CD14-positive monocyte (primary cell): ENCODE measurements at regions not wholly inside any gene's neighbourhood (a gene's known extent, or its start where the extent isn't known, plus 50 kb on each side); places are given as distances from the start of the nearest gene placed in this dataset.
A peak's percentile ranks its signal among the peaks of the same experiment; 100 is the strongest.

Experiments
- DNase-seq, 3 donors: peaks; one replicate each; pipeline ENCODE4 v3.0.0-alpha.2; 2011 to 2022
- H2AFZ ChIP-seq: 2 replicates; pipeline ENCODE4 v1.6.0; 2012; ENCODE audit warnings: mild to moderate bottlenecking, low read depth, low read length, inconsistent platforms; ENCODE audit not compliant: insufficient read depth, poor library complexity, severe bottlenecking
- H3K27ac ChIP-seq, 2 donors: 1 replicate in 1 of 2; 2 replicates in 1 of 2; pipeline ENCODE4 v1.5.1; 2012 to 2013; ENCODE audit warnings: low read length in 2 of 2, control low read depth in 1 of 2, inconsistent platforms in 1 of 2, low read depth in 1 of 2, mild to moderate bottlenecking in 1 of 2
- H3K27me3 ChIP-seq, 2 donors: one replicate each; pipeline versions ENCODE4 v1.6.0 to v1.6.1; 2011 to 2013; ENCODE audit warnings: low read length in 2 of 2; ENCODE audit not compliant: control insufficient read depth in 2 of 2, insufficient read depth in 2 of 2
- H3K36me3 ChIP-seq, 2 donors: replicated peaks in 1 of 2; 1 replicate in 1 of 2; 2 replicates in 1 of 2; pipeline versions ENCODE4 v1.5.1 to v1.6.1; 2012 to 2013; ENCODE audit warnings: low read length in 2 of 2, control low read depth in 1 of 2, inconsistent platforms in 1 of 2, mild to moderate bottlenecking in 1 of 2; ENCODE audit not compliant: insufficient read depth in 2 of 2, control insufficient read depth in 1 of 2
- H3K4me1 ChIP-seq, 2 donors: 1 replicate in 1 of 2; 2 replicates in 1 of 2; pipeline versions ENCODE4 v1.5.1 to v1.6.1; 2012 to 2013; ENCODE audit warnings: low read length in 2 of 2, control low read depth in 1 of 2, inconsistent platforms in 1 of 2, mild to moderate bottlenecking in 1 of 2, moderate library complexity in 1 of 2; ENCODE audit not compliant: insufficient read depth in 2 of 2, control insufficient read depth in 1 of 2
- H3K4me2 ChIP-seq: replicated peaks from 2 replicates; pipeline ENCODE3; 2012; ENCODE audit warnings: low read length, moderate library complexity, mild to moderate bottlenecking; ENCODE audit not compliant: poor library complexity, severe bottlenecking; ENCODE audit errors: extremely low read depth
- H3K4me3 ChIP-seq, 3 experiments: fragments of 200-600 bp in 1 of 3; sonication (generic) in 1 of 3; replicated peaks in 1 of 3; 1 replicate in 2 of 3; 2 replicates in 1 of 3; pipeline ENCODE4 v1.5.1; 2011 to 2013; ENCODE audit warnings: low read length in 3 of 3, mild to moderate bottlenecking in 3 of 3, control low read depth in 2 of 3, low read depth in 2 of 3, inconsistent platforms in 1 of 3, moderate library complexity in 1 of 3
- H3K79me2 ChIP-seq: 2 replicates; pipeline ENCODE4 v1.6.0; 2012; ENCODE audit warnings: mild to moderate bottlenecking, control low read depth, inconsistent platforms, low read length, moderate library complexity; ENCODE audit not compliant: insufficient read depth
- H3K9ac ChIP-seq: 2 replicates; pipeline ENCODE4 v1.6.0; 2017; ENCODE audit warnings: low read length, mild to moderate bottlenecking; ENCODE audit not compliant: insufficient read depth, poor library complexity, severe bottlenecking
- H3K9me3 ChIP-seq, 2 donors: replicated peaks in 1 of 2; 1 replicate in 1 of 2; 2 replicates in 1 of 2; pipeline versions ENCODE4 v1.5.1 to v1.6.1; 2012 to 2013; ENCODE audit warnings: low read length in 2 of 2, control low read depth in 1 of 2; ENCODE audit not compliant: control insufficient read depth in 1 of 2, insufficient read depth in 1 of 2
- H4K20me1 ChIP-seq: 2 replicates; pipeline ENCODE4 v1.6.0; 2012; ENCODE audit warnings: mild to moderate bottlenecking, low read length, control low read depth, moderate library complexity; ENCODE audit not compliant: insufficient read depth
- H3K27ac Mint-ChIP-seq, 7 donors: one replicate each; pipeline ENCODE4 v1.8.0; 2020; ENCODE audit warnings: mild to moderate bottlenecking in 7 of 7, mixed read lengths in 7 of 7, moderate library complexity in 6 of 7, inconsistent platforms in 2 of 7
- H3K27me3 Mint-ChIP-seq, 3 donors: one replicate each; pipeline ENCODE4 v1.8.0; 2021 to 2022; ENCODE audit warnings: low read depth in 3 of 3, mild to moderate bottlenecking in 3 of 3, mixed read lengths in 3 of 3, moderate library complexity in 3 of 3, inconsistent platforms in 1 of 3
- H3K36me3 Mint-ChIP-seq, 2 donors: one replicate each; pipeline ENCODE4 v1.8.0; 2020; ENCODE audit warnings: mixed read lengths in 2 of 2, inconsistent platforms in 1 of 2, mild to moderate bottlenecking in 1 of 2
- H3K4me1 Mint-ChIP-seq: one replicate; pipeline ENCODE4 v1.8.0; 2020; ENCODE audit warnings: mild to moderate bottlenecking, mixed read lengths
- H3K4me3 Mint-ChIP-seq, 2 donors: one replicate each; pipeline ENCODE4 v1.8.0; 2020; ENCODE audit warnings: mild to moderate bottlenecking in 2 of 2, mixed read lengths in 2 of 2, moderate library complexity in 1 of 2
- H3K9me3 Mint-ChIP-seq, 7 donors: one replicate each; pipeline ENCODE4 v1.8.0; 2020 to 2022; ENCODE audit warnings: mixed read lengths in 7 of 7, mild to moderate bottlenecking in 6 of 7, moderate library complexity in 6 of 7, inconsistent platforms in 2 of 7
- CTCF ChIP-seq: fragments of 200-600 bp; IDR thresholded peaks from one replicate; pipeline ENCODE4 v1.8.0; 2022; ENCODE audit warnings: antibody characterized with exemption, mild to moderate bottlenecking
- WGBS: methylation state at CpG from one replicate; pipeline ENCODE4 v1.1.5; 2013; ENCODE audit warnings: missing lambda C conversion rate; ENCODE audit not compliant: insufficient coverage; 5-methylcytosine and 5-hydroxymethylcytosine counted together
- intact Hi-C, 2 donors: fragments of 100-400 bp; cut with micrococcal nuclease; formaldehyde crosslinking; loops; one replicate each; pipeline versions ENCODE4 v1.15.0 to v1.15.1; 2023

GRCh38 chr6:4360920-4361319 lies 225.5 kb upstream of the ECI2 start:
- Histone ChIP-seq H3K4me1 (no peaks in the 10 kb centered on the region), H3K4me2 (no peak overlapping the region), H3K27ac (no peak overlapping the region), H3K79me2 (no peaks in the 10 kb centered on the region), H4K20me1 (no peaks in the 10 kb centered on the region), H3K4me3 (no peak overlapping the region), H3K9me3 (no peaks in the 10 kb centered on the region), H3K9ac (no peak overlapping the region), H2AFZ (no peak overlapping the region), H3K36me3 (no peaks in the 10 kb centered on the region), H3K27me3 (no peaks in the 10 kb centered on the region)
- Mint-ChIP-seq H3K4me3 (no peak overlapping the region), H3K9me3 (peaks cover 0 to 5% (median 2%) of the 10 kb centered on the region in 7 donors), H3K27ac (no peak overlapping the region), H3K27me3 (peaks cover 1 to 2% (median 2%) of the 10 kb centered on the region in 3 donors), H3K36me3 (no peaks in the 10 kb centered on the region), H3K4me1 (peaks cover 4% of the 10 kb centered on the region)
- WGBS, result 99% methylated on average over 6 of the region's 6 CpGs
- intact Hi-C loops, result no loop called here
- no peak for TF ChIP-seq CTCF
- no peak for DNase-seq

- Histone ChIP-seq H3K4me1 (no peaks in the 10 kb centered on the region), H3K4me2 (no peak overlapping the region), H2AFZ (no peak overlapping the region), H3K9me3 (no peaks in the 10 kb centered on the region), H3K27me3 (no peaks in the 10 kb centered on the region), H3K27ac (no peak overlapping the region), H3K79me2 (no peaks in the 10 kb centered on the region), H3K4me3 (no peak overlapping the region), H4K20me1 (no peaks in the 10 kb centered on the region), H3K9ac (no peak overlapping the region), H3K36me3 (no peaks in the 10 kb centered on the region)
- TF ChIP-seq CTCF, result no peak
- H3K36me3 Mint-ChIP-seq, result no peaks in the 10 kb centered on the region
- peaks cover 1 to 6% (median 2%) of the 10 kb centered on the region in 3 donors for H3K27me3 Mint-ChIP-seq
- H3K27ac Mint-ChIP-seq, result peak overlapping the region in 1 of 7 donors; percentile 32
- intact Hi-C loops, result no loop called here
- no peak overlapping the region for H3K4me3 Mint-ChIP-seq
- no peak for DNase-seq
- peaks cover 4% of the 10 kb centered on the region for H3K4me1 Mint-ChIP-seq
- H3K9me3 Mint-ChIP-seq, result peaks cover 0 to 9% (median 2%) of the 10 kb centered on the region in 7 donors
- 93% methylated on average over 5 of the region's 7 CpGs for WGBS
These were observed 223.8 kb upstream of the ECI2 start for GRCh38 chr6:4359108-4359730.
